NCI-H1105 treated with DMSO at 0.1 percent for 48 hours (cell line): ENCODE measurements at regions not wholly inside any gene's neighbourhood (a gene's known extent, or its start where the extent isn't known, plus 50 kb on each side); places are given as distances from the start of the nearest gene placed in this dataset.
A peak's percentile ranks its signal among the peaks of the same experiment; 100 is the strongest.

Experiments
- DNase-seq: peaks from one replicate; lab custom pipeline; 2025; lab: John Stamatoyannopoulos, UW

- DNase-seq = no peak
These were observed 189.7 kb downstream of the MIAT start for GRCh38 chr22:26847046-26847445.

DNA sequence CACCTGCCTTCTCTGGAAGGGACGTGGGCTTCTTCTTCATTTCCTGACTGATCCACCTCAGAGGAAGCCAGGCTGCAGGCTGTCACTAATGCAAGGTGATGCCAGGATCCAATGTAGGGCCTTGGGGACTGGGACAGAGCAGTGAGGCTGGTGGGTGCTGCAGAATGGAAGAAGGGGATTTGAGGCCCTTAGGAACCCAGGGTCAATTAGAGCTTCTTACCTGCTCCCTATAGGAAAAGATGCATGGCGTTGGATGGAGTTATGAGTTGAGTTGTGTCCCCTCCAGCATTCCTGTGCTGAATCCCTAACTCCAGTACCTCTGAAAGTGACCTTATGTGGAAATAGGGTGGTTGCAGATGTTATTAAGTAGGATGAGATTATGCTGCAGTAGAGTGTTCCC lies 190.4 kb downstream of the MIAT start:
- no peak for DNase-seq

DNA sequence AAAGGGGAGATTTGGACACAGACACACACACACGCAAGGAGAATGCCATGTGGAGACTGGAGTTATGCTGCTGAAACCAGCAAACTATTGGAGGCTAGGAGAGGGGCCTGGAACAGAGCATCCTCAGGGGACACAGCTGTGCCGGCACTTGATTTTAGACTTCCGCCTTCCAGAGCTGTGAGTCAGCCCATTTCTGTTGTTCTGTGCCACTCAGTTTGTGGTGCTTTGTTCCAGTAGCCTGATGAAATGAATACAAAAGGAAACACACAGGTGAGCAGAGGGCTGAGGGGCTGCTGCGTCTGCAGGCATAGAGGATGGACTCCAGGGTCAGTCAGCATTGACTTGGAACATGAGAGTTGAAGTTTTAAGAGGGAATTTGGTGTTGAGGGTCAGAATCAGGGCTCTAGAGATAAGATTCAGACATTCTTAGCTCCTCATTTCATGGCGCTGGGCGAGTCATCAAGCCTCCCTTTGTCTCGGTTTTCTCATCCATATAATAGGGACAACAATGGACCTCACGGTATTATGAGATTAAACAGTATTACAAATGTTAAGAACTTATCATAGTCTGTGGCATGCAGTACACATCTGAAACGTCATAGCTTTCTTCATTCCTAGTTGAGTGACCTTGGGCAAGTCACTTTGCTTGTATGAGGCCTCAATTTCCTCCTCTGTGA lies 191.0 kb downstream of the MIAT start:
- no peak for DNase-seq

GRCh38 chr22:26849575-26849974 lies 192.2 kb downstream of the MIAT start:
- DNase-seq = no peak

- no peak for DNase-seq
These were observed 193.7 kb downstream of the MIAT start for GRCh38 chr22:26851125-26851524.

GRCh38 chr22:26852176-26852575 lies 194.8 kb downstream of the MIAT start:
- DNase-seq = no peak

- no peak for DNase-seq
These were observed 195.7 kb downstream of the MIAT start for GRCh38 chr22:26853071-26853470.

DNA sequence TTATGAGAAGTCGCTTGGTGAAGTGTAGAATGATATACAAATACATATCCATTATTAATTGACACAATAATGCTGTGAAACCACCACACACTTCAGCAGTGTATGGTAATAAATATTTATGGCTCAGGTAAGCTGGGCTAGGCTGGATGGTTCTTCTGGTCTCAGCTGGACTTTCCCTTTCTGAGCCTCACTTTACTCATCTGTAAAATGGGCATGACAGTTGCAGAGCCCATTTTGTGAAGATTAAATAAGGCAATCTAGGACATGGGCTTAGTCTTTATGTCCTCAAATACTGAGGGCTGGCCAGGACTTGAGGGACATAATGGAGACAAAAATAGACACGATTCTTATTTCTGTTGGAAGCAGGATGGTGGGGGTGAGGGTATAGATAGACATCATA lies 196.1 kb downstream of the MIAT start:
- DNase-seq = no peak

DNA sequence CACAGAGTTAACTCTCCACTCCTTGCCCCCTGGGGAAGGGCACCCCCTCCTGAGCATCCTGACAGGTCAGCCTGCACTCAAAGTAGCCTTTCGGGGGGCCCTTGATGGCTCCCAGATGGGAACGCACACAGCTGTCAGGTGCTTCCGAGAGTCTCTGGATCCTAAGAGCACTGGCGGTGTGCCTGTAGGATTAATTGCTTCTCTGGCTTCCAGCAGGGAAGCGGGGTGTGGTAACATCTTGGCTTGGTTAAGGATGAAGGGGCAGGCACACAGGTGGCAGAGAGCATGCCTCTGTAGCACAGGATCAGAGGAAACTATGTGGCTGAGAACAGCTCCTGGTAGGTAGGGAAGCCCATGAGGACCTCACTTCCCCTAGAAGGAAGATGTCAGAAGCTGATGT lies 199.8 kb downstream of the MIAT start:
- no peak for DNase-seq

DNA sequence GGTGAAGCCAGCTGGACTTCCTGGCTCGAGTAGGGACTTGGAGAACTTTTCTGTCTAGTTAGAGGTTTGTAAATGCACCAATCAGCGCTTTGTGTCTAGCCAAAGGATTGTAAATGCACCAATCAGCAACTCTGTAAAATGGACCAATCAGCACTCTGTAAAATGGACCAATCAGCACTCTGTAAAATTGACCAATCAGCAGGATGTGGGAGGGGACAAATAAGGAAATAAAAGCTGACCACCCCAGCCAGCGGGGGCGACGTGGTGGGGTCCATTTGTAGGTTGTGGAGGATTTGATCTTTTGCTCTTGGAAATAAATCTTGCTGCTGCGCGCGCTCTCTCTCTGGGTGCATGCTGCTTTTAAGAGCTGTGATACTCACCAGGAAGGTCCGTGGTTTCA lies 202.9 kb downstream of the MIAT start:
- no peak for DNase-seq

DNA sequence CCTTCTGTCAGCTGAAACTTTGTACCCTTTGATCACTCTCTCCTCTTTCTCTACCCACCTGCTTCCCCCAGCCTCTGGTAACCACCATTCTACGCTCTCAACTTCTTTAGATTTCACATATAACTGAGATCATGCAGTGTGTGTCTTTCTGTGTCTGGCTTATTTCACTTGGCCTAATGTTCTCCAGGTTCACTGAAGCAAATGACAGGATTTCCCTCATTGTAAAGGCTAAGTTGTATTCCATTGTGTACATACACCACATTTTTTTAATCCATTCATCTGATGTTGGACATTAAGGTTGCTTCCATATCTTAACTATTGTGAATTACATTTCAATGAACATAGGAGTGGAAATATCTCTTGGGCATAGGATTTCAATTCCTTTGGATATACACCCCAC lies 207.6 kb downstream of the MIAT start:
- no peak for DNase-seq

GRCh38 chr22:26883393-26883792 lies 226.0 kb downstream of the MIAT start:
- DNase-seq = no peak

DNA sequence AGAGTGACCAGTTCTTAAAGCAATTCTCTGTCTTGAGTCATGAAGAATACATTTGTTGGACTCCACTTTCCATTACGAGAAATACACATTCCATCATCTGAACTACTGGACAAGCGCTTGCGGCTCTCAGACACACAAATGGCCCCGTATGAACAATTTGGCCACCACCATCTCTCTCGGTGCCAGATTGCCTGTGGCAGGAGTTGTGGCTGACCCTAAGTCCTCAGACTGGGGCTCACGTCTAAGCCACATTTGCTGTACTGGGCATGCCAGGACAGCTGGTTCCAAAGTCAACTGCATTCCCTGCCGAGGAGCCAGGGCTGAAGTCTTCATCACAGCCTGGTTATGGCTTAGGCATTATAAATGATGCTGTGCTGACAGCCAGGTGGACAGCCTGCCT lies 227.5 kb downstream of the MIAT start:
- no peak for DNase-seq

DNA sequence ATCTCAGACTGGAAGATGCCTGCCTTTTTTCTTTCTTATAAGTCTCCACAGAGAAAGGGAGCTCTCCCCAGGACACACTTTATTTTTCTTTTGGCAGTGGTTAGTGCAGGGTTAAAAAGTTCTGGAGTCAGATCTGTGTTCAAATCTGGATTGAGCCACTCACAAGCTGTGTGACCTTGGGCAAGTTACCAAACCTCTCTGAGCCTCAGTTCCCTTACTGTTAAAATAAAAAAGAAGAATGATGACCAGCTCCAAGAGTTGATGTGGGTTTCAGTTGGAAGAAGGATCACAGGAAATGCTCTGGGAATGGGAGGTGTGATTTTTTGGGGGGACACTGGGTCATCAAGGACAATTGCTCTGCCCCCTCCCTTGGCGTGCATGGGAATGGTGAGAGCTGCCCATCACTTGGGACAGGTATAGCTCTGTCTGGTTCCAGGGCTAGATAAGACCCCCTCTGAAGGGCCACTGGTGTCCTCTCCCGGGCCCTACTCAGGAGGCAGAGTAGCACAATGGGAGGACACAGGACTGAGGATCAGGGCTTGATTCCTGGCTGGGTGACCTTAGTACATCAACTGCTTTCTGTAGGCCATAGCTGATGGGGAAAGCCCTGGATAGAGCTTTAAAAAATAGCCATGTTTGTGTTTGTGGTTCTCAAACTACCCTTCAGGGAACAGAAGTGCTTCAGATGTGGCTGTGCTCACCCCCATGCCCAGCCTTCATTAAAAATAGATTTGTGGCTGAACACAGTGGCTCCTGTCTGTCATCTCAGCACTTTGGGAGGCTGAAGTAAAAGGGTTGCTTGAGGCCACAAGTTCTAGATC lies 228.3 kb downstream of the MIAT start:
- DNase-seq = no peak

GRCh38 chr22:26887456-26887855 lies 230.1 kb downstream of the MIAT start:
- no peak for DNase-seq

DNA sequence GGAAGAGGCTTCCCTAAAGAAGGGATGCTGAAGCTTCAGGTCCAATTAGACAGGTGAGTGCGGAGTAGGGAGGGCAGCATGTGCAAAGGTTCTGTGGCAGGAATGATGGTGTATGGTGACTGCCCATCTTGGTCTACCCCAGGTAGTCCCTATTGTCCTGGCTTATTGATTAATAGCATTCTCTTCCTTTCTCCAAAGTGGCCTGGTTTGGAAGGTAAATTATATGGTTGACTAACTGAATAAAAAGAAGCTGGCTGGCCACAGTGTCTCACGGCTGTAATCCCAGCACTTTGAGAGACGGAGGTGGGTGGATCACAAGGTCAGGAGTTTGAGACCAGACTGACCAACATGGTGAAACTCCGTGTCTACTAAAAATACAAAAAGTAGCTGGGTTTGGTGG lies 230.5 kb downstream of the MIAT start:
- no peak for DNase-seq

GRCh38 chr22:26888887-26889286 lies 231.5 kb downstream of the MIAT start:
- no peak for DNase-seq

DNA sequence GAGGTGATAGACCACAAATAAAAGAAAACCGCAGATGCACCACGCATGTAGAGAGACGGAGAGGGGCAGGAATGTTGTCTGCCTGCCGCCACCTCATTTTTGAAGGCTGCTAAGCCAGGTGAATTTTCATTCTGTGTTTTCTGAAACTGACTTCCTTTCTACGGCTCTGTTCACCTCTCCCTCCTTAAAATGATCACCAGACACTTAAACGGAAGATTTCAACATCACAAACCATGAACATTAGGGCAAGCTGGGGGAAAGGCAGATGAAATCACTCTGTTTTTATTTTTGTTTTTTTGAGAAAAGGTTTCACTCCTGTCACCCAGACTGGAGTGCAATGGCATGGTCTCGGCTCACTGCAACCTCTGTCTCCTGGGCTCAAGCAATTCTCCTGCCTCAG lies 232.4 kb downstream of the MIAT start:
- no peak for DNase-seq

DNA sequence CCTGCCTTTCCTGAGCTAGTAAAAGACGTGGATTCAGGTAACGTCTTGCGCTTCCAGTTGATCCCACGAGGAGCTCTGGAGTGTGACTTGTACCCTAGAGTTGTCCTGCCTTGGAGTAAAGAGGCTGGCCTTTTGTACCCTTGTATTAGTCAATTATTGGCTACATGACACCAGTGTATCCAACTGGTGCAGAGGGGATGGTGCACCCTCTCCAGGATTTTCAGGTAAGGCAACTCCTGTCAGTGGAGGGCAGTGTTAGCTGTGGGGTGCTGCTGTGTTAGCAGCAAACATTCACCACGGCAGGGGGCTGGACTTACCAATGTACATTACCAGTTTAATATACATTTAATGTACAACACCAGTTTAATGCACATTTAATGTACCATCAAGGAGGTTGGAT lies 233.5 kb downstream of the MIAT start:
- no peak for DNase-seq

- DNase-seq = no peak
These were observed 234.0 kb downstream of the MIAT start for GRCh38 chr22:26891429-26891828.

- peak; percentile 95 for DNase-seq
These were observed 235.0 kb downstream of the MIAT start for GRCh38 chr22:26892166-26893041.

GRCh38 chr22:26893173-26894110 lies 236.1 kb downstream of the MIAT start:
- DNase-seq = peak; percentile 97
